NCI-H226 (cell line): ENCODE measurements at regions not wholly inside any gene's neighbourhood (a gene's known extent, or its start where the extent isn't known, plus 50 kb on each side); places are given as distances from the start of the nearest gene placed in this dataset.

Source experiments
- DNase-seq: peaks from one replicate; pipeline ENCODE4 v3.0.0-alpha.2; 2015

- no peak for DNase-seq
Observed at GRCh38 chr5:141777711-141778110, 95.7 kb upstream of the ARAP3 start.

- no peak for DNase-seq
Observed at GRCh38 chr5:141777130-141777529, 95.1 kb upstream of the ARAP3 start.

DNA sequence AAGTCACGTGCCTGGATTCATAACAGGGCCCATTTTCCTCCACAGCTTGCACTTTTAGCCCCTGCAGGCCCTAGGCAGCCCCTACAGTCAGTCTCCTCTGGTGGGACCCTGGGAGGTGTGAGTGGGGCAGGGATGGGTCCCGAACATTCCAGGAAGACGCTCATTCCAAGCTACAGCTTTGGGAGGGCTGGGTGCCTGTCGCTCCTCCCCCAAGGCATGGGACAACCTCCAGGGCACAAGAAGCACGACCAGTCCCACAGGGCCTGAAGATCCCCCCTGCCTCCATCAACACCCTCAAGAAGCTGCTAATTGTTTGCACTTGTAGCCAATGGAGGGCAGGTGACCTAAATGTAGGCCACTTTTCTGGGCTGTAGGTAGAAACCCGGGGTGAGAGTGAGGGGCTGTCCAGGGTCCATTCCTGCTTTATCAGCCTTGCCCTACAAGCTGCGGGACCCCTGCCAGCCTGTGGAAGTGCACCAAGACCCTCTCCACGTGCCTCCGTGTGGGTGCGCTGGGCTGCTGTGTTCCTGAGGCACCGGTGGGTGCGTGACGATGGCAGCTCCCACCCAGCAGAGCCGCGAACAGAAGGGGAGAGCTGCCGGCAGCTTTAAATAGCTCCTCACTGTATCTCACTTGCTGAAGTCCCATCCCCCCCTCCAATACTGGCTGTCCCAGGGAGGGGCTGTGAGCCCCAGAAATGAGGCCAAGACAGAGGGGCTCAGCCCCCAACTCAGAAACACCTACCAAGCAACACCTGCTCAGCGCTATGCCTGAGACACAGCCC lies 91.9 kb upstream of the ARAP3 start:
- no peak for DNase-seq

GRCh38 chr5:141772281-141772680 lies 90.3 kb upstream of the ARAP3 start:
- DNase-seq, result no peak

GRCh38 chr5:141771562-141771961 lies 89.5 kb upstream of the ARAP3 start:
- DNase-seq, result no peak

DNA sequence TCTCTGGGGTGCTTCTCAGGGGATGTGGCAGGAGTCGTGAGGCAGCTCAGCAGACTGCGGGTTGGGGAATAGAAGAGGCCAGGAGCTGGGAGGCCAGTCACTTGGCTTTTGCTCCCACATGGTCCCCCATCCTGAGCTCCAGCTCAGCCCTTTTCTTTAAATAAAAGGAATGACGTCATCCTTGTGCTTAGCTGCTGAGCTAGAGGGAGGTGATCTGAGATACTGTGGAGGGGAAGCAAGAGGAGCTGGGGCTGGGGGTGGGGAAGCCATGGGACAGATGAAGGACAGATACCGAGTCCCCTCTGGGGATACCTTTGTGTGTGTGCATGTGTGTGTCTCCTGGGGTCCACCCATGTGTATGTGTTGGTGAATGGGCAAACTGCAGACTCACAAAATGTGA lies 89.0 kb upstream of the ARAP3 start:
- DNase-seq, result no peak

GRCh38 chr5:141769671-141770070 lies 87.6 kb upstream of the ARAP3 start:
- no peak for DNase-seq

- DNase-seq, result no peak
Observed at GRCh38 chr5:141767671-141768070, 85.6 kb upstream of the ARAP3 start.

GRCh38 chr5:141765896-141766551 lies 84.0 kb upstream of the ARAP3 start:
- DNase-seq, result no peak

GRCh38 chr5:141763541-141763940 lies 81.5 kb upstream of the ARAP3 start:
- no peak for DNase-seq

- DNase-seq, result no peak
Observed at GRCh38 chr5:141762790-141763368, 80.8 kb upstream of the ARAP3 start.

DNA sequence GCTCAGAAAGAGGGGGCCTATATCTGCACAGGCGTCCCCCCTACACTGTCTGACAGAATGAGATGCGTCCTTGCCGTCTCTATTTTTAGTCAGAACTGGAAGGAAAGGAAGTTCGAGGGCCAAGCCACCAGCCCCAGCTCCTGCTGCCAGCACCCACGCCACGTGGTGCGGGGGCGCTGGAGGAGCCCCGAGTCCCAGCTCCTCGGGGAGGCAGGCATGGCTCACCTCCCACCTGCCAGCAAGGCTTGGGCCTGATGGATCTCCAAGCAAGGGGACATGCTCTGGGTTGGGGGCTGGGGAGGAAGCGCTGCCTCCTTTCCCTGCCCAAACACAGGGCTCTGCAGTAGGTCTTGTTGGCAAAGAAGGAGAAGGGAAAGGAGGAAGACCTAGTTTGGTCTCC lies 80.3 kb upstream of the ARAP3 start:
- DNase-seq, result no peak

- no peak for DNase-seq
Observed at GRCh38 chr5:141760753-141761152, 78.7 kb upstream of the ARAP3 start.

GRCh38 chr5:141760193-141760592 lies 78.2 kb upstream of the ARAP3 start:
- DNase-seq, result no peak

- no peak for DNase-seq
Observed at GRCh38 chr5:141758310-141758998, 76.4 kb upstream of the ARAP3 start.

DNA sequence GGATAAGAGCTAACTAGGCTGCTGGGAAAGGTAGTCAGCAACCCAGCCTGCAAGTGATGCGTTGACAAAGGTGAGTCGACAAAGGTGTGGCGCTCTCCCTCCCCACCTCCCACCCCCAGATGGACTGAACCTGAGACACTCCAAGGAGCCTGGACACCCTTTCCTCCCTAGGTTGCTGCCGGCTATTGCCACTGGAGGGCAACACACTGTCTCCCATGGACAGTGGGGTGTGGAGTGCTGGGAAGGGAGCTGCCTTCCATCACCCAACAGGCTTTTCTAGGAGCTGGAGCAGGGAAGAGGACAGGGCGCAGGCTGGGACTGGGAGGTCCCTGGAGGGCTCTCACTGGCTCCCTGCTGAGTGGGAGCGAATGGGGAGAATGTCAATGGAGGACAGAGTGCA lies 75.4 kb upstream of the ARAP3 start:
- DNase-seq, result peak; percentile 47

- no peak for DNase-seq
Observed at GRCh38 chr5:141756196-141756595, 74.2 kb upstream of the ARAP3 start.

DNA sequence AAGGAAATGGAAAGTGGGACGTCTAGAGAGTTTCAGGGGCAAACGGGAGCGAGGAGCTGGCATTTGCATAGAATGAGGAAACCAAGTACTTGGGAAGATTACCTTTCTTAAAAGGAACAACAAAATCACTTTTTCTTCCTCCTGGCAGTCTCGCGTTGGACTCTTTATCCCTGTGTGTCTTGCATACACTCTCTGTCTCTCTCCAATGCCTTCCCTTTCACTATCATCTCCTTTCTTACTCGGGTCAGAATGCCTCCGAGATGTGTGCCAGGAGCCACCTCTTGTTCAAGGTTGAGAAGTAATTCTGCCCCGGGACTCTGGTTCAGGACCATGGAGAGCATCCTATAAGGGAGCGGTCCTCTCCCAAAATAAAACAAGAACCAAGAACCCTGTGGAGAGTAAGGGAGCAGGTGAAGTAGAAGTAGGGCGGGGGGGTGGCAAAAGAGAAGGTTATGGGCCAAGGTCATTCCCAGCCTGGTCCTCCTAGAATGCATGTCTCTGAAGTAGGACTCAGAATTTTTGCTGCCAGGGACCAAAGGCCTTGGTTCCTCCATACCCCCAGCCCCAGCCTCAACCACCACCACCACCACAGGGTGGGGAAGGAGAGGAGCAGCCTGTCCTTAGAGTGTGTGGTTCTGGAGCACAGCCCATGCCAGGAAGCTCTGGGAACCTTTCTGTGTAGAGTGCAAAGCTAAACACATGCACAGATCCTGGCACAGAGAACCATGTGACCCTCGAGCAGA lies 72.1 kb upstream of the ARAP3 start:
- peak; percentile 16 for DNase-seq

GRCh38 chr5:141753143-141753970 lies 71.3 kb upstream of the ARAP3 start:
- no peak for DNase-seq

DNA sequence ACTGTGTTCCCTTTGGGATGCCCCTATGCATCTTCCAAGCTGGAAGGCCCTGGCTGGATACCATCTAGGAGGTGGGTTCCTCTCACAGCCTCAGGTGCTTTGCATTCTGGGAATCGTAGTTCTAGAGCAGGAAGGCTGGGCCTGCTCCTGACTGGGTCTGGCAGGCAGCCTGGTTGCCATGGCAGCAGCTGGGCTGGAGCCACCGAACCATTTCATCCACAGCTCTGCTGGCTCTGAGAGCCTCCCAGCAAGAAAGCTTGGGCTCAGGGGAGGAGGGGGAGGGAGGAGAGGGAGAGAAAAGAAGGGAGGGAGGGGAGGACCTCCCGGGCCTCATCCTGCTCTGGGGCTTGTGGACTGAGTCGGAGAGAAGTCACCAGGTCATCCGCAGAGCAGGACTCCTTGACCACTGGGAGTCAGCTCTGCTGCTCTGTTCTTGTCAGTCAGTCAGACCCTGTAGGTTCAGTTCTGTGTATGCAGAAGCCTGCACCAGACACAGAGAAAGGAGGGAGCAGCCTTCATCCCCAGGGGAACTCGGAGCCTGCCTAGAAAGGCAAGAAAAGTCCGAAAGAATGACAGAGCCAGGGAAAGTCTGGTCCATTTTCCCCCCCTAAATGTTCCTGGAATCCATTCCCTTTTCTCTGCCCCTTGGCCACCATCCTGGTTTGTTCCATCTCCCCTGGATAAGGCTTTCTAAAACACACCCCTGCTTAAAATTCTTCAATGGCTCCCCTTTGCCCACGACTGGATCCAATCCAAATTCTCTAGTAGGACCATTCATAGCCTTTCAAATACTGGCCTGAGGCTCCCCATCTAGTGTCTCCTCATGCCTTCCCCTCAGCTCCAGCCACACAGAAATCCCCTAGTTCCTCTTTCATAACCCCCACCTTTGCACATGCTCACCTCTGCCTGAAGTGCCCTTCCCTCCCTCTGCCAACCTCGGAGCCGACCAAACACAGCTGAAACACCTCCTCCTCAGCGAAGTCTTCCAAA lies 65.4 kb upstream of the ARAP3 start:
- peak; percentile 57 for DNase-seq

DNA sequence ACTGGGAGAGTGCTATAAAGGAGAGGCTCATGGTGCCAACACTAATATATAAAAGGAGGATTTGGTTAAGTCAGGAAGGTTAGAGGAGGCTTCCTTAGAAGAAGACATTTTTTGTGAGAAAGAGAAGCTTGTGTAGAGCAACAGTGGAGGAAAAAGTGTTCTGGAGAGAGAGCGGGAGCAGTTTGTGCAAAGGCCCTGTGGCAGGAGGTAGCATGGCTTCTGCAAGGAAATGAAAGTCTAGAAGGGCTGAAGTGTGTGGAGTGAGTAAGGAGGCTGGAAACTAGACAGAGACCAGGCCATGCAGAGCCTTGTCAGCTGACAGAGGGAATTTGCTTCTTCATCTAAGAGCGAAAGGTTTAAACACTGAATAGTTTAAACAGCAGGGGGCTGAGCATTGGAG lies 64.4 kb upstream of the ARAP3 start:
- DNase-seq, result no peak
